Activated T-cell treated with anti-CD3 and anti-CD28 coated beads, Interleukin-2, amount 50 U/mL, for 48 hours (primary cell): ENCODE measurements at regions not wholly inside any gene's neighbourhood (a gene's known extent, or its start where the extent isn't known, plus 50 kb on each side); places are given as distances from the start of the nearest gene placed in this dataset.

ENCODE experiments used
- DNase-seq, 2 experiments: peaks; one replicate each; pipeline ENCODE4 v3.0.0-alpha.2; 2020

DNA sequence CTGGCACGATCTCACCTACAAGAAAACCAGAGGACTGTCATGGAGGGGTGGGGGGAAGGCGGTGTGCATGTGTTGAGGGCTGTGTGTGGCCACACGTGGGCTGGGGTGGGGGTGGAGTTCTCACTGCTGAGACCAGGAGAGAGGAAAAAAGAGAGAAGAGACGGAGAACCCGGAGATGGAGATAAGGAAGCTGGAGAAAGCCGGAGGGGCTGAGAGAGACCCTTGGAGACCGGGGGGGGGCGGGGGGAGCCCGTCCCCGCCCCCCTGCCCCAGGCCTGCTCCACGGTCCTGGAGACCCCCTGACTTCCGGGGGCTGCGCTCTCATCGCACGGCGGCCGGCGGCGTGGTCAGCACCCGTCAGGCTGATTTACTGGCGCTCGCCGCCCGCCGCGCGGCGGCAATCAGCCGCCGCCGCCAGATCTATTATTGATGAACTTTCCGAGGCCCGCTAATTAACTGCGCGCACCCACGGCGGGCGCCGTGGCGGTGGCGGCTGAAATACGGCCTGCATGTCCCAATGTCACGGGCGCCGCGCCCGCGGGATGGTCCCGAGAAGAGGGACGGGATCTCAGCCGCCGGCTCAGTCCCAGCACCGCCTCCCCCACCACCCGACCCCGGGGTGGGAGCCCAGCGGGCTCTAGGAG, 187.4 kb downstream of the MN1 start:
- no peak for DNase-seq

DNA sequence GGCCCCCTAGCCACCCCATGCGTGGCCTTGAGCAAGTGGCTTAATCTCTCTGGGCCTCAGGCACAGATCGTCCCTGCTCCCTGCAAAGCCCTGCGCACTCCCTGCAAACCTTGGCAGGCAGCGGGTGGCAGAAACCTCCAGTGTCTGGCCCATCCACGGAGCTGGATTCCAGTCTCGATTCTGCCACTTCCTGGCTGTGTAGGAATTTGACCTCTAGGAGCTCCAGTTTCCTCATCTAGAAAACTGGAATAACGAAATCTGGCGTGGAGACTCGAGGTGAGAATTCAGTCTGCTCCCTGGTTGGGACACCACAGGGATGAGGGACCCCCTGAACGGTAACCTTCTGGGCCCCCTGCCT, 186.9 kb downstream of the MN1 start:
- no peak for DNase-seq

GRCh38 chr22:27615408-27615807, 186.1 kb downstream of the MN1 start:
- no peak for DNase-seq

DNA sequence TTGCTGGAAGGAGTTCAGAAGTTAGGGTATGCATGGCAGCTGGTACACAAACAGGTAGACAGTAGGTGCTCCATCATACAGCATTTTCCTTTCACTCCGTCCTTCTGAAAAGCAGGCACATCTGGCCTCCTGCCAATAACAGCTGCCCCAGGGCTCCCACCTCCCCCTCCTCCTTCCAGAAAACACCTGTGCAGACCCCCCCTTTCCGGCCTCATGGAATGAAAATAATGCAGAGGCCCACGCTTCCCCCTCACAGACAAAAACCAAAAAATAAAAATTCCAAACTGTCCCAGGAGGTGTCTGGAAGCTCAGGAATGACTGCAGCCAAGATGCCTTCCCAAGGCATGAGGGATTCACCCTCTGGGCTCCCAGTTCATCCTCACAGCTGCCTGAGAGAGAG, 185.5 kb downstream of the MN1 start:
- DNase-seq: no peak

GRCh38 chr22:27617214-27617881, 184.2 kb downstream of the MN1 start:
- no peak for DNase-seq

- DNase-seq: no peak
Measured at GRCh38 chr22:27620367-27621154, 181.0 kb downstream of the MN1 start.

DNA sequence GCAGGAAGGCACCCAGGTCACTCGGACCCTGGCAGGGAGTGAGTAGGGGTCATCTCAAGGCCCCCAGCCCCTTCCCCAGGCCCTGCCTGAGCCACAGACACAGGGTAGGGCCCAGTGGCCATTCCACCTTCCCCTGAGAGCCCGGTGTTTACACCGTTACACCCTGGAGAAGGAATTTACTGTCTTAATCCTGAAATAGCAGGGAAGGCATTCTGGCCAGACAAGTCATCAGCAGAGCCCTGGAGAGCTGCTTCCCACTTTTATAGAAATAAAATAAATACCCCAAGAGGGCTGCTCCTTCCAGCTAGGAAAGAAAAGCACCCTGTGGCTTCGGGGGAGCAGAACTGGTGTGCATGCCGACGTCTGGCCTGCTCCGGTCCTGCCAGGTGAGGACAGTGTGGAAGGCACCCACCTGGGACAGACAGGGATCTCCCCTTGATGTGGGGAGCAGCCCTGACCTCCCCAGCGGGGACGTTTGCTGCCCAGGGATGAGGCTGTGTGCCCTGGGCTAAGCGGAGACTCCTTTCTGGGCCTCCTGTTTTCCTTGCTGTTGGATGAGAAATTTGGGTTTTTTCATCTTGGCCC, 180.0 kb downstream of the MN1 start:
- no peak for DNase-seq

- no peak for DNase-seq
Measured at GRCh38 chr22:27624042-27624441, 177.5 kb downstream of the MN1 start.

- no peak for DNase-seq
Measured at GRCh38 chr22:27624705-27625104, 176.9 kb downstream of the MN1 start.

GRCh38 chr22:27625769-27626674, 175.5 kb downstream of the MN1 start:
- no peak for DNase-seq

DNA sequence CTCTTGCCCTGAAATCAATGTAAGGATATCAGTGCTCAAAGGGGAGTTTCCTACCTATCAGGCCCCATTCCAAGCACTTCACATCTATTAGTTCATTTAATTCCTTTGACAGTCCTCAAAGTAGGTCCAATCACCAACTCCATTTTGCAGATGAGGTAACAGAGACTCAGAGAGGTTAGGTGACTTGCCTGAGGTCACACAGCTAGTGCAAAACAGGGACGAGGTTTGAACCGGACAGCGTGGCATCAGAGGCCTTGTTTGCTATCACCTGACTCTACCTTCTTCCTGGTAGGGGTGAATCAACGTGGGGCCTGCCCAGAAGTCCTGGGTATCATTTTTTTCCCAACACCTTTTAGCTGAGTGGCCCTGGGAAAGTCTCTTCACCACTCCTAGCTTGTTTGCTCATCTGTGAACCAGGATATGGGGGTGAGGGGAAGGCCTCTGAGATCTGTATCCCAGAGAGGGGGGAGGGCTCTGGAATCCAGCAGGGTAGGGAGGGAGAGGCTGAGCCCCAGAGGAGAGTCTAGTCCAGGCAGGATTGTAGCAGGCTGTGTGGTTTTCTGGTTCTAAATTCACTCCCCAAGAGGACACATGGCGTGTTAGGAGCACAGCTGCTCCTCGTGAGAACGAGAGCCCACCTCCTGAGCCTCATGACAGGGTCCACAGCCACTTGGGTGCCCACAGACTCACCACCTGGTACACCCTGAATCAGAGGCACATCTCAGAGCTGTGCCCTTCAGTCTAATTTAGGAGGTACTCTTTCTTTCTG, 174.7 kb downstream of the MN1 start:
- no peak for DNase-seq

DNA sequence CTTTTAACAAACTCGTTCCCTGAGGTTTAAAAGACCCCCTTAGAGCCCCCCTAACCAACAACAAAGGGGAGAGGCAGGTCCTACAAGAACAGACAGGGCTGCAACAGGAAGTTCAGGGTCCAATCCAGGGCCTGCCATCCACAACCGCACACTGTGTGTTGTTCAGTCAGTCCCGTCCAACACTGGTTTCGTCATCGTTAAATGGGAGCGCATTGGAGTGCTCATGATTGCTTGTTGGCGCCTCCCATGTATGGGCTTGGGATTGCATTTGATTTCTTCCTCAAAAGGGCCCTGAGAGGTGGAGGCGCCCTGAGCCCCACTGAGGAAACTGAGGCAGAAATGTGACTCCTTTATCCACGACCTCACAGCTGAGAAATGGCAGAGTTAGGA, 174.1 kb downstream of the MN1 start:
- DNase-seq: no peak

GRCh38 chr22:27627901-27628300, 173.7 kb downstream of the MN1 start:
- no peak for DNase-seq

GRCh38 chr22:27628341-27628740, 173.2 kb downstream of the MN1 start:
- DNase-seq: no peak

DNA sequence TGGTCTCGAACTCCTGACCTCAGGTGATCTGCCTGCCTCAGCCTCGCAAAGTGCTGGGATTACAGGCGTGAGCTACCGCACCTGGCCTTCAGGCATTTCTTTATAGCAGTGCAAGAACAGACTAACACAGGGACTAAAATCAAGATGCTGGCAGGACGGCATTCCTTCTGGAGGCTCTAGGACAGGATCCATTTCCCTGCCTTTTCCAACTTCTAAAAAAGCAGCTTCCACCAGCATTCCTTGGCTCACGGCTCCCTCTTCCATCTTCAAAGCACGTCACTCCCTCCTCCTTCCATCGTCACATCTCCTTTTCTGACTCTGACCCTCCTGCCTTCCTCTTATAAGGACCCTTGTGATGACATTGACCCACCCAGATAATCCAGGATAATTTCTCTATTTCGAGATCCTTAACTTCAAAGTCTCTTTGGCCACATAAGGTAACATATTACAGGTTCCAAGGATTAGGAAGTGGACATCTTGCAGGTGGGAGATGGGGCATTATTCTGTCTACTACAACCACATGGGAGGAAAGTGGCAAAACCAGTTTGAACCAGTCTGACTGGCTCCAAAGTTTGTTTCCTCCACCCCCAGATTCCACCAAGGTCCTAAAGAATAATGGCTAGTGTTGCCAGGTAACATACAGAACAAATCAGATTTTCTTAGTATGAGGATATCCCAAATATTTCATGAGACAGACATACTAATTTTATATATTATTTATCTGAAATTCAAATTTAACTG, 172.5 kb downstream of the MN1 start:
- no peak for DNase-seq

DNA sequence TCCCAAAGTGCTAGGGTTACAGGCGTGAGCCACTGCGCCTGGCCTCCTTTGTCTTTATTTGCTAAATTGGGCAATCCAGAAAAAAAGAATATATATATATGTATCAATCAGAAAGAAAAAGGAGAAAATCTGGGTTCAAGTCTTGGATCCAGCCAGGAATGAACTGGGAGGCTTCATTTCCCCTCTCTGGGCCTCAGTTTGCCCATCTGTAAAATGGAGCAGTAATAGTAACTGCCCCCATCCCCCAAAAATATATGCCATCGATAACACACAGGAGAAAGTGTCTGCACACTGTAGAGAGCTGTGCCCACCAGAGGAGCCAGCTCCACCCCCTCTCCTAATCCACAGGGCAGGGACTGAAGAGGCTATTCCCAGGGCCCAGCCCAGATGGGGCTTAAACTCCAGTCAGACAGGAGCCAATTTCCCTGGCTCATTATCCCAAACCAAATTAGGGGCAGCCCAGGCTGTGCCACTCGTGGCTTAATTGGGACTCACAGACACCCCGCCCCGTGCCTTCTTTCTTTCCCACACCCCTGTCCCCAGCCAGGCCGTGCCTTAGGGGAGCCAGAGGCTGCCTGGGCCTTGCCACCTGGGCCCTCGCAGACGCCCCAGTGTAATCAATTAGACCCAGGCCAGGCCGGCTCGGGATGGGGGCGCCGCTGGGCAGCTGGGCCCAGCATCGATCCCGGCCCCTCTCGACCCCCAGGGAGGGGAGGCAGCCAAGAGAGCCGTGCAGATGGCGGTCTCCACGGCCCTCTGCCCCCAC, 171.5 kb downstream of the MN1 start:
- DNase-seq: no peak

GRCh38 chr22:27630754-27631153, 170.8 kb downstream of the MN1 start:
- DNase-seq: no peak

DNA sequence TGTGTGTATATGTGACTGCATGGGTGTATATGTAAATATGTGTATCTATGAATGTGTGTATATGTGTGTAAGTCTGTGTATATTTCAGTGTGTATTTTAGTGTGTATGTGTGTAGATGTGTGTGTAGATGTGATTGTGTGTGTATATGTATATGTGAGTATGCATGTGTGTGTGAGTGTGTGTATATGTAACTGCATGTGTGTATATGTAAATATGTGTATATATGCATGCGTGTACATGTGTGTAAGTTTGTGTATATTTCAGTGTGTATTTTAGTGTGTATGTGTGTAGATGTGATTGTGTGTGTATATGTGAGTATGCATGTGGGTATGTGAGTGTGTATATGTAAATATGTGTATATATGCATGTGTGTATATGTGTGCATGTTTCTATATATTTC, 169.9 kb downstream of the MN1 start:
- no peak for DNase-seq

- no peak for DNase-seq
Measured at GRCh38 chr22:27632451-27633295, 168.9 kb downstream of the MN1 start.
